HG03095 (cell line): ENCODE measurements at regions not wholly inside any gene's neighbourhood (a gene's known extent, or its start where the extent isn't known, plus 50 kb on each side); places are given as distances from the start of the nearest gene placed in this dataset.

Source experiments
- ATAC-seq: cut with Tn5 transposase; IDR thresholded peaks from one replicate; pipeline ENCODE4 v1.9.1; 2021; ENCODE audit warnings: moderate library complexity; ENCODE audit not compliant: unreplicated experiment

- no peak for ATAC-seq
Measured at GRCh38 chr12:24027352-24027751, 77.9 kb upstream of the SOX5 start.

GRCh38 chr12:24025153-24025798 is 75.8 kb upstream of the SOX5 start:
- ATAC-seq: no peak

- no peak for ATAC-seq
Measured at GRCh38 chr12:24023081-24023480, 73.6 kb upstream of the SOX5 start.

GRCh38 chr12:24021164-24021502 is 71.7 kb upstream of the SOX5 start:
- ATAC-seq: no peak

- no peak for ATAC-seq
Measured at GRCh38 chr12:24020397-24021163, 71.1 kb upstream of the SOX5 start.

GRCh38 chr12:24015833-24016160 is 66.3 kb upstream of the SOX5 start:
- ATAC-seq: no peak

GRCh38 chr12:24014915-24015832 is 65.7 kb upstream of the SOX5 start:
- no peak for ATAC-seq

GRCh38 chr12:24014240-24014639 is 64.8 kb upstream of the SOX5 start:
- ATAC-seq: no peak

GRCh38 chr12:24012528-24012927 is 63.1 kb upstream of the SOX5 start:
- ATAC-seq: no peak

GRCh38 chr12:24011927-24012507 is 62.5 kb upstream of the SOX5 start:
- no peak for ATAC-seq

GRCh38 chr12:24008166-24008565 is 58.7 kb upstream of the SOX5 start:
- ATAC-seq: no peak
